MM.1S (cell line): ENCODE measurements at regions not wholly inside any gene's neighbourhood (a gene's known extent, or its start where the extent isn't known, plus 50 kb on each side); places are given as distances from the start of the nearest gene placed in this dataset.

Experiments
- DNase-seq: peaks from one replicate; pipeline ENCODE4 v3.0.0-alpha.2; 2015
- H2AFZ ChIP-seq: fragments of 300-600 bp; sonication (generic); 2 replicates; pipeline ENCODE4 v1.6.0; 2016; ENCODE audit warnings: antibody characterized with exemption, low read length
- H3F3A ChIP-seq: fragments of 300-600 bp; sonication (generic); 2 replicates; pipeline ENCODE4 v1.6.1; 2016; ENCODE audit warnings: mild to moderate bottlenecking, antibody characterized with exemption, low read length, moderate library complexity, mixed read lengths; ENCODE audit not compliant: insufficient read depth
- H3K27ac ChIP-seq: fragments of 300-600 bp; sonication (generic); 2 replicates; pipeline ENCODE4 v1.5.1; 2016; ENCODE audit warnings: mild to moderate bottlenecking, low read length
- H3K27me3 ChIP-seq: fragments of 300-600 bp; sonication (generic); replicated peaks from 2 replicates; pipeline ENCODE4 v1.6.0; 2016; ENCODE audit warnings: low read length; ENCODE audit not compliant: insufficient read depth
- H3K36me3 ChIP-seq: fragments of 300-600 bp; sonication (generic); replicated peaks from 2 replicates; pipeline ENCODE4 v1.6.1; 2016; ENCODE audit warnings: mild to moderate bottlenecking, low read length, mixed read lengths; ENCODE audit not compliant: insufficient read depth
- H3K4me1 ChIP-seq: fragments of 300-600 bp; sonication (generic); 2 replicates; pipeline ENCODE4 v1.6.1; 2016; ENCODE audit warnings: low read length, mixed read lengths
- H3K4me2 ChIP-seq: fragments of 300-600 bp; sonication (generic); 2 replicates; pipeline ENCODE4 v1.6.0; 2016; ENCODE audit warnings: low read depth, low read length
- H3K4me3 ChIP-seq: fragments of 300-600 bp; sonication (generic); 2 replicates; pipeline ENCODE4 v1.5.1; 2016; ENCODE audit warnings: low read length, mixed read lengths
- H3K79me2 ChIP-seq: fragments of 300-600 bp; sonication (generic); 2 replicates; pipeline ENCODE4 v1.6.1; 2016; ENCODE audit warnings: mixed run types, low read length, mixed read lengths
- H3K9ac ChIP-seq: fragments of 300-600 bp; sonication (generic); 2 replicates; pipeline ENCODE4 v1.6.1; 2016; ENCODE audit warnings: low read length, mixed read lengths
- H3K9me2 ChIP-seq: fragments of 300-600 bp; sonication (generic); replicated peaks from 2 replicates; pipeline ENCODE4 v1.6.1; 2016; ENCODE audit warnings: mild to moderate bottlenecking, low read length, mixed read lengths; ENCODE audit not compliant: insufficient read depth
- H3K9me3 ChIP-seq: fragments of 300-600 bp; sonication (generic); replicated peaks from 2 replicates; pipeline ENCODE4 v1.6.1; 2016; ENCODE audit warnings: mild to moderate bottlenecking, low read length, mixed read lengths; ENCODE audit not compliant: insufficient read depth
- H4K20me1 ChIP-seq: fragments of 300-600 bp; sonication (generic); 2 replicates; pipeline ENCODE4 v1.6.1; 2016; ENCODE audit warnings: mild to moderate bottlenecking, low read length, moderate library complexity, mixed read lengths; ENCODE audit not compliant: insufficient read depth
- CTCF ChIP-seq: fragments of 300-600 bp; sonication (generic); IDR thresholded peaks from 2 replicates; pipeline ENCODE4 v1.5.1; 2016; ENCODE audit warnings: antibody characterized with exemption, low read length, mixed read lengths
- EZH2 ChIP-seq: fragments of 300-600 bp; sonication (generic); optimal IDR thresholded peaks from 2 replicates; pipeline ENCODE3; 2017; ENCODE audit warnings: low read depth, mild to moderate bottlenecking, antibody characterized with exemption, low read length, mixed read lengths
- EZH2phosphoT487 ChIP-seq: fragments of 300-600 bp; sonication (generic); IDR thresholded peaks from 2 replicates; pipeline ENCODE4 v1.6.1; 2018; ENCODE audit warnings: antibody characterized with exemption, low read length

DNA sequence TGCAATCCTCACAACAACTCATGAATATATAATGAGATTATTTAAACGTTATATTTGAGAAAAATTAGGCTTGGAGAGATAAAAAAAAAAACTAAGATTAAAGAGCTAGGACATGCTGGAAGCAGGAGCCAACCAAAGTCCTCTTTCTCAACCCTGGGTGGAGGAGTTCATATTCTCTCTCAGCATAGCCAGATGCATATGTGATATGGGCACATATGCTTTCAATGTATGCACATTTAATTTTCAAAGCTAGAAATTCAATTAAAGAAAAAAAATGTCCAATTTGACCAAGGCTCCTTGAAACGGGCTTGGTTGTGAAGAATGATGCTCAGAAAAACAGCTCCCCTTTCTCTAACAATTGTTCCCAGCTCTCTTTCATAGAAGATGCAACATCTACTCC is 61.9 kb upstream of the GRIP1 start:
- H3K27ac ChIP-seq = no peak overlapping the region
- H3K27me3 ChIP-seq = no peaks in the 10 kb centered on the region
- TF ChIP-seq CTCF (no peak), EZH2 (no peak), EZH2phosphoT487 (no peak)
- no peak overlapping the region for H3K4me3 ChIP-seq
- H3F3A ChIP-seq = peaks cover 14% of the 10 kb centered on the region
- no peak for DNase-seq
- no peaks in the 10 kb centered on the region for H3K79me2 ChIP-seq
- no peak overlapping the region for H2AFZ ChIP-seq
- H3K9me2 ChIP-seq = no peaks in the 10 kb centered on the region
- no peak overlapping the region for H3K4me2 ChIP-seq
- H3K9me3 ChIP-seq = no peaks in the 10 kb centered on the region
- peaks cover 24% of the 10 kb centered on the region for H3K4me1 ChIP-seq
- H4K20me1 ChIP-seq = no peaks in the 10 kb centered on the region
- H3K9ac ChIP-seq = no peak overlapping the region
- H3K36me3 ChIP-seq = no peaks in the 10 kb centered on the region

GRCh38 chr12:66741919-66742318 is 63.0 kb upstream of the GRIP1 start:
- H3K9me3 ChIP-seq = no peaks in the 10 kb centered on the region
- H3K9me2 ChIP-seq = no peaks in the 10 kb centered on the region
- no peaks in the 10 kb centered on the region for H3K36me3 ChIP-seq
- H4K20me1 ChIP-seq = no peaks in the 10 kb centered on the region
- peaks cover 24% of the 10 kb centered on the region for H3K4me1 ChIP-seq
- H3K27me3 ChIP-seq = no peaks in the 10 kb centered on the region
- peak overlapping the region; percentile 42 for H3K4me3 ChIP-seq
- peak overlapping the region; percentile 38; the same call in 1 of the 2 replicates for H2AFZ ChIP-seq
- peaks cover 14% of the 10 kb centered on the region for H3F3A ChIP-seq
- peak overlapping the region; percentile 64 for H3K4me2 ChIP-seq
- peak overlapping the region; percentile 68; the same call in 1 of the 2 replicates for H3K27ac ChIP-seq
- TF ChIP-seq EZH2 (no peak), CTCF (no peak), EZH2phosphoT487 (no peak)
- H3K9ac ChIP-seq = peak overlapping the region; percentile 15; the same call in 1 of the 2 replicates
- no peak for DNase-seq
- H3K79me2 ChIP-seq = no peaks in the 10 kb centered on the region

- Histone ChIP-seq H3K4me3 (peak overlapping the region; percentile 42), H4K20me1 (no peaks in the 10 kb centered on the region), H3K9ac (peak overlapping the region; percentile 15; the same call in 1 of the 2 replicates), H3K36me3 (no peaks in the 10 kb centered on the region), H3K79me2 (no peaks in the 10 kb centered on the region), H3K4me2 (peak overlapping the region; percentile 64), H3K4me1 (peaks cover 24% of the 10 kb centered on the region), H3K9me2 (no peaks in the 10 kb centered on the region), H3K27me3 (no peaks in the 10 kb centered on the region), H3K9me3 (no peaks in the 10 kb centered on the region), H3F3A (peaks cover 14% of the 10 kb centered on the region), H2AFZ (peak overlapping the region; percentile 38), H3K27ac (peak overlapping the region; percentile 68)
- TF ChIP-seq CTCF (no peak), EZH2 (no peak), EZH2phosphoT487 (no peak)
- peak; percentile 62 for DNase-seq
These were observed 63.9 kb upstream of the GRIP1 start for GRCh38 chr12:66742508-66743367.
